ENCODE measurements at regions not wholly inside any gene's neighbourhood (a gene's known extent, or its start where the extent isn't known, plus 50 kb on each side); places are given as distances from the start of the nearest gene placed in this dataset.
"Not testable (repeated sequence)": the region's sequence is repeated elsewhere in the genome, so short reads cannot be mapped to it uniquely, and the experiment has no call there.

- DNase-seq: no peak
These were observed 69.7 kb downstream of the RPS6KA4 start for GRCh38 chr11:64428693-64429092.

GRCh38 chr11:64429970-64430369 is 71.0 kb downstream of the RPS6KA4 start:
- DNase-seq: no peak

- no peak for DNase-seq
These were observed 71.7 kb downstream of the RPS6KA4 start for GRCh38 chr11:64430645-64431044.

GRCh38 chr11:64436000-64436399 is 77.0 kb downstream of the RPS6KA4 start:
- DNase-seq: no peak

- no peak for DNase-seq
These were observed 78.5 kb downstream of the RPS6KA4 start for GRCh38 chr11:64437426-64437825.

- peak in 1 of 2 experiments; percentile 17 for DNase-seq
These were observed 80.2 kb downstream of the RPS6KA4 start for GRCh38 chr11:64438986-64439771.

- DNase-seq: not testable (repeated sequence)
These were observed 81.0 kb downstream of the RPS6KA4 start for GRCh38 chr11:64439772-64440491.

GRCh38 chr11:64441127-64441526 is 82.2 kb downstream of the RPS6KA4 start:
- DNase-seq: no peak

- DNase-seq: no peak
These were observed 84.0 kb downstream of the RPS6KA4 start for GRCh38 chr11:64443001-64443400.

GRCh38 chr11:64444838-64445441 is 86.0 kb downstream of the RPS6KA4 start:
- peak in 1 of 2 experiments; percentile 17 for DNase-seq

- DNase-seq: no peak
These were observed 86.7 kb downstream of the RPS6KA4 start for GRCh38 chr11:64445651-64446050.

GRCh38 chr11:64447831-64448598 is 89.1 kb downstream of the RPS6KA4 start:
- DNase-seq: peak; percentile 48 to 69

GRCh38 chr11:64448599-64449380 is 89.8 kb downstream of the RPS6KA4 start:
- DNase-seq: peak; percentile 74 to 84

GRCh38 chr11:64449381-64450167 is 90.6 kb downstream of the RPS6KA4 start:
- DNase-seq: peak; percentile 59 to 86

- no peak for DNase-seq
These were observed 91.2 kb downstream of the RPS6KA4 start for GRCh38 chr11:64450168-64450560.

GRCh38 chr11:64451856-64452255 is 92.9 kb downstream of the RPS6KA4 start:
- DNase-seq: no peak

- DNase-seq: no peak
These were observed 94.5 kb downstream of the RPS6KA4 start for GRCh38 chr11:64453466-64453865.

GRCh38 chr11:64455456-64456261 is 96.7 kb downstream of the RPS6KA4 start:
- no peak for DNase-seq

GRCh38 chr11:64456509-64457320 is 97.8 kb downstream of the RPS6KA4 start:
- no peak for DNase-seq
